ENCODE measurements at regions not wholly inside any gene's neighbourhood (a gene's known extent, or its start where the extent isn't known, plus 50 kb on each side); places are given as distances from the start of the nearest gene placed in this dataset.

DNA sequence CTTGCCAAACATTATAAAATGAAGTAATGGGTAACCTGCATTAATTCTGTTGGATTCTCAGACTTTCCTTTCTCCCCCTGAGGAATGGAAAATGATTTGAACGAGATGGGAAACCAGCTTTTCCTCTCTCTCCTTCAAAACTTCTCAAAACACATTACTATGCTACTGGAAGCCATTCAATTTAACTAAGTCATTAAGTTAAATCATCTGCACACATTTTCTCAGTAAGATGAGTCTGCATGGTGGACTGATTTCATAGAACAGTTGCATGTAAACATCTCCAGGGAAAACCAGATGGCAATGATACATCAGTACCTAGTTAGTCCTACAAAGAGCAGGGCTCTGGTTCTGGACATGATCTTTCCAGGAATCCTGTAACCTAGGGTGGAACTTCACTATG is 59.9 kb downstream of the BMP4 start:
- H3K27ac Mint-ChIP-seq: no peak overlapping the region
- DNase-seq: no peak
- H3K9me3 Mint-ChIP-seq: no peaks in the 10 kb centered on the region
- intact Hi-C loops (cut with micrococcal nuclease): no loop called here
- H3K36me3 Mint-ChIP-seq (ENCODE audit: low read depth): no peaks in the 10 kb centered on the region
- peaks cover 4% of the 10 kb centered on the region for H3K4me1 Mint-ChIP-seq
- H3K27me3 Mint-ChIP-seq: peaks cover 2% of the 10 kb centered on the region
- no peak overlapping the region for H3K4me3 Mint-ChIP-seq

DNA sequence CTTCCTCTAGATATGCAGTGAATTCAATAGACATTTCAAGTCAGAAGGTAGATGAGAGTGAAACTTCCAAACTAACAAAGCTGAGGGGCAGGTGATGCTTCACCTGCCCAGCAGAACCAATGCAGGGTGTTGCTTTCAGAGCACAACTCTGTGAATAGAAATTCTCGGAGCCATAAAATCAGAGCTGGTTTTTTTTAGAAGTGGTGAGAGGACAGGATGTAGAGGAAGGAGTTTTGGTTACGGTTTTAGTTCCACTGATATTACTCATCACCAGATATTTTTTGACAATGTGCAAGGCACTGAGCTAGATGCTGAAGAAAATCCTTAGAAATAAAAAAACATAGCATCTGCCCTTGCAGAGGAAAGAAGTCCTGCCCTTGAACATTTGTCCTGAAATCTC is 62.2 kb downstream of the BMP4 start:
- H3K27me3 Mint-ChIP-seq: peaks cover 5% of the 10 kb centered on the region
- intact Hi-C loops (cut with micrococcal nuclease): no loop called here
- H3K36me3 Mint-ChIP-seq (ENCODE audit: low read depth): no peaks in the 10 kb centered on the region
- DNase-seq: no peak
- H3K27ac Mint-ChIP-seq: no peak overlapping the region
- peaks cover 4% of the 10 kb centered on the region for H3K4me1 Mint-ChIP-seq
- no peak overlapping the region for H3K4me3 Mint-ChIP-seq
- no peaks in the 10 kb centered on the region for H3K9me3 Mint-ChIP-seq

DNA sequence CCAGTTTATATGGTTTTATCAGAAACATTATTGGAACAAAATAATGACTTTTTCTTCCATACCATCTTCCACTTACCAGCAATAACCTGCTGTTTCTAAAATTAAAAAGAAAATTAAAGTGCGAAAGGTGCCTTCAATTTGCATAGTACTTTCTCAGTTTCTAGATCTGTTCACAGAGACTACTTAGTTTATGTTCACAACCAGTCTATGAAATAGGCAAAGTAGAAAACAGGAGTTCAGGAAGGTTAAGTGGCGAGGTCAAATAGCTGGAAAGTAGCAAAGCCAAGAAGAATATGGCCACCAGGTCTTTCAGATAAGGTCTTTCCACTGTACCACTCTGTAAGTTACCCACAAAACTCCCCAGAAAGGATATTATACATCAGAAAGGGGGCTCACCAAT is 63.3 kb downstream of the BMP4 start:
- H3K36me3 Mint-ChIP-seq (ENCODE audit: low read depth): no peaks in the 10 kb centered on the region
- no peak overlapping the region for H3K4me3 Mint-ChIP-seq
- peaks cover 4% of the 10 kb centered on the region for H3K4me1 Mint-ChIP-seq
- H3K9me3 Mint-ChIP-seq: no peaks in the 10 kb centered on the region
- no peak for DNase-seq
- intact Hi-C loops (cut with micrococcal nuclease): no loop called here
- peaks cover 5% of the 10 kb centered on the region for H3K27me3 Mint-ChIP-seq
- H3K27ac Mint-ChIP-seq: no peak overlapping the region

DNA sequence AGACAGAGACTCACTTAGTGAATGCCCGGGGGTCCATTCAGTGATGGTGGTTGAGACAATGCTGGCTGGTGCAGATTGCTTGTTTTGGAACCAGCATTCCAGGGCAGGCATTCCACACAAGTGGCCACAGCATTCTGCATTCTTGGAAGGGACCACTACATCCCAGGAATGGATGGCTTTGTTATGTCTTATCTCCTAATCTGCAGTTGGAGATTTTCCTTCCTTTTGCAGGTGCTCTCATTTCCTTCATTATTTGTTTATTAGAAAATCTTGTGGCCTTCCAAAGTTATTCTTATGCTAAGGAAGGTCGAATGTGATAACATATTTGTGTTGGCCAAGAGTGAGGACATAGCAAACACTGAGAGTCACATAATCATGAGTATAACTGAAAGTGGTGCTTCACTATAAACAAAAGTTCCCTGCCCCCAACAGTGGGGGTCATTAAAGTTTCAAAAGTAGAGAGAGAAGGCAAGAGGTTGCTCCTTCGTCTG is 66.0 kb downstream of the BMP4 start:
- Mint-ChIP-seq H3K9me3 (no peaks in the 10 kb centered on the region), H3K27ac (no peak overlapping the region), H3K27me3 (peaks cover 5% of the 10 kb centered on the region), H3K36me3 (ENCODE audit: low read depth) (no peaks in the 10 kb centered on the region), H3K4me1 (peaks cover 4% of the 10 kb centered on the region), H3K4me3 (no peak overlapping the region)
- intact Hi-C loops (cut with micrococcal nuclease): no loop called here
- DNase-seq: no peak

DNA sequence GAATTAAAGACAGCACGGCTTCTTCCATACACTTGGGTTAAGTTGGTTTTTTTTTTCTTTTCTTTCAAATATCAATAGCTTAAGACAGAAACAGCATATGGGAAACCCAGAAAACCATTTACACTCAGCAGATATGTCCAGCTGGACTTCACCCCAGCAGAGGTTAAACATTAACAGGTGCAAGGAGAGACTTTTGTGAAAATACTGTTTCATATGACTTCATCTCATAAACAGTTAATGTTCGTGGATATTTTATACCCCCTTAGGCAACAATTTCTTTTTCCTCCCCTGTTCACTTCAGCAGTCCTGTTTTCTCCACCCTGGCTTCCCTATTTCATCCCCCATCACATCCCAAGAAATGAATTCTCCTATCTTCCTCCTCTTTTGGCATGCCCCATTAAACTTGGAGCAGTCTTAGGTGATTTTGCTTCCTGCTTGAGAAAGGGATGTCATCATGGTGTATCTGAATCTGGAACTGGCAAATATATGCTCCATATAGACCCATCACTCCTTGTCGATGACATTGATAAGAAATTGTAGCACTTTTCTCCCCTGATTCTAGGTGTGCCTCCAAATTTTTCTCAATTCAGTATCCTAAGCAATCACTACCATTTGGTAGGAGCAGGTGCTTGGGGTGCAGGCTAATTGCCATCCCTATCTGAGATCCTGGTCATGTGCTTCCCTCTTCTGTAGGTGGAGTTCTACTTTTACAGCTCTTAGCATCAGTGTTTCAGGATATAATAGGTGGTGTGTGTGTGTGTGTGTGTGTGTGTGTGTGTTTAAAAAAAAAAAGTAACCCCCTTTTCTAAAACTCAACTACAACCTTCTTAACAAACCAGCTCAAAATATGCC is 67.9 kb downstream of the BMP4 start:
- intact Hi-C loops (cut with micrococcal nuclease): no loop called here
- H3K36me3 Mint-ChIP-seq (ENCODE audit: low read depth): no peaks in the 10 kb centered on the region
- no peaks in the 10 kb centered on the region for H3K4me1 Mint-ChIP-seq
- no peak overlapping the region for H3K27ac Mint-ChIP-seq
- no peak overlapping the region for H3K4me3 Mint-ChIP-seq
- DNase-seq: no peak
- H3K27me3 Mint-ChIP-seq: peaks cover 5% of the 10 kb centered on the region
- no peaks in the 10 kb centered on the region for H3K9me3 Mint-ChIP-seq

DNA sequence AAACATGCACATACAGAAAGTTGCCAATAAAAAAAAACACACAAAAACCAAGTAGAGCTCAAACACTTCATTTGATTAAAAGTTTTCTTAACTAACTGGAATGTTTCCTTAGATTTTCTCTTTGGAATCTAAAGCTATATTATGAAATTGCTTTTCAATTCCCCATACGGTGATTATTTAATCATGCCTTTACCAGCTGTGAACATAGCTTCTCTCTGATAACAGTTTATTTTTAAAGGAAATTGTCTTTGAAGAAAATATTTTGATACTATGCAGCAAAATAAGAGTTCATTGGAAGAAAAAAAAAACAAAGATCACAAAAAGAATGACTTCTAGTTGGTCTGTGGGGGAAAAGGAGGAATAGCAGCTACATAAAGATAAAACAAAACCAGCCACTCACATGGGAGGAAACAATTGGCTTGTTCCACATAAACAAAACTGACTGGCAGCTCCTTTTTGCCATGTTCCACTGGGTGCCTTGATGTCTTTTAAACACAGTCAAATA is 71.4 kb downstream of the BMP4 start:
- Mint-ChIP-seq H3K27me3 (peaks cover 3% of the 10 kb centered on the region), H3K4me1 (no peaks in the 10 kb centered on the region), H3K9me3 (no peaks in the 10 kb centered on the region), H3K36me3 (ENCODE audit: low read depth) (no peaks in the 10 kb centered on the region), H3K27ac (no peak overlapping the region), H3K4me3 (no peak overlapping the region)
- DNase-seq: no peak
- intact Hi-C loops (cut with micrococcal nuclease): no loop called here

DNA sequence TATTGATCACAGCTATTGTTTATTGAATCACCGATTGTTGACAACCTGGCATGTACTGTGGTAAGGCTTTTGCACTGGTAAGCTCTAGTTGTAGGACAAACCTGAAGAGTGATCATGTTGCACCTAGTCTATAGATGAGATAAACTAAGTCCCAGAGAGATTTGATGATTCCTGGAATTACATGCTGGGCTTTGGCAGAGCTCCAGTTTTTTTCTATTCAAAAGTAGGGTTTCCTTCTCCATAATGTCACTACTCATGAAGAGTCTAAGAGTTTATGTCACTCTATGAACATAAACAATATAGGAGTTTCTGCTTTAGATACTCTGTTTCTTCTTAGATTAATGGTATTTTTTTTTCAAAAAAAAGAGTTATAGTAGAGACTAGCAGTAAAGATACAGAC is 72.0 kb downstream of the BMP4 start:
- Mint-ChIP-seq H3K4me1 (no peaks in the 10 kb centered on the region), H3K36me3 (ENCODE audit: low read depth) (no peaks in the 10 kb centered on the region)

DNA sequence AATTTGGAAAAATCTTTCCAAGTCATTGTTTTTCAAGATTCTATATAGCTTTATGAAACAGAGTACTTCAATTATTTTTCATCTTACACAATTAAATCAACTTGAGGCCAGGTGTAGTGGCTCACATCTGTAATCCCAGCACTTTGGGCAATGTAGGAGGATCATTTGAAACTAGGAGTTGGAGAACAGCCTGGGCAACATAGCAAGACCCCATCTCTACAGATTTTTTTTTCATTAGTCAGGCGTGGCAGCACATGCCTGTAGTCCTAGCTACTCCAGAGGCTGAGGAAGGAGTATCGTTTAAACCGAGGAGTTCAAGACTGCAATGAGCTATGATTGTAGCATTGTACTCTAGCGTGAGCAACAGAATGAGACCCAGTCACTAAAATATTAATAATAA is 72.9 kb downstream of the BMP4 start:
- Mint-ChIP-seq H3K27me3 (no peaks in the 10 kb centered on the region), H3K4me1 (no peaks in the 10 kb centered on the region), H3K4me3 (no peak overlapping the region), H3K9me3 (no peaks in the 10 kb centered on the region), H3K27ac (no peak overlapping the region), H3K36me3 (ENCODE audit: low read depth) (no peaks in the 10 kb centered on the region)
- no peak for DNase-seq
- intact Hi-C loops (cut with micrococcal nuclease): no loop called here

More for the DNA sequence above, 72.0 kb downstream of the BMP4 start:
- no peak for DNase-seq
- intact Hi-C loops (cut with micrococcal nuclease): no loop called here
- H3K9me3 Mint-ChIP-seq: no peaks in the 10 kb centered on the region
- H3K27me3 Mint-ChIP-seq: peaks cover under 1% of the 10 kb centered on the region
- H3K4me3 Mint-ChIP-seq: no peak overlapping the region
- H3K27ac Mint-ChIP-seq: no peak overlapping the region

DNA sequence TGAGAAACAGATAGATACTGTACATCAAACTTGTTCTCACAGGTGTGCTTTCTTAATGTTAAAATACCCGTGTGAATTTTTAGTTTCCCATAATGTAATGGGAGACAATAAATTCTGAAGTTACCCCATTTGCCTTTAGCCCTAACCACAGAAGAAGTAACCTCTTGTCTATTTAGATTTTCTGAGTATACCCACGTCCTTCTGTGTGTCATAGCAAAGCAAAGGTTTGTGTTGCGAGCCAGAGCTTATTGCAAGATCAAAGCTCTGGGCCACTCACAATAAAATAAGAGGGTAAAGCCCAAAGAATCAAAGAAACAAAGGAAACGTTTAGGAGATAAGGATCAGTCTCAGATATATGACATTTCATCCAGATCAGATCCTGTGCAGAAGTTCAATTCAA is 73.9 kb downstream of the BMP4 start:
- Mint-ChIP-seq H3K27me3 (no peaks in the 10 kb centered on the region), H3K27ac (no peak overlapping the region), H3K36me3 (ENCODE audit: low read depth) (no peaks in the 10 kb centered on the region), H3K4me3 (no peak overlapping the region), H3K4me1 (no peaks in the 10 kb centered on the region), H3K9me3 (no peaks in the 10 kb centered on the region)
- no peak for DNase-seq
- intact Hi-C loops (cut with micrococcal nuclease): no loop called here

DNA sequence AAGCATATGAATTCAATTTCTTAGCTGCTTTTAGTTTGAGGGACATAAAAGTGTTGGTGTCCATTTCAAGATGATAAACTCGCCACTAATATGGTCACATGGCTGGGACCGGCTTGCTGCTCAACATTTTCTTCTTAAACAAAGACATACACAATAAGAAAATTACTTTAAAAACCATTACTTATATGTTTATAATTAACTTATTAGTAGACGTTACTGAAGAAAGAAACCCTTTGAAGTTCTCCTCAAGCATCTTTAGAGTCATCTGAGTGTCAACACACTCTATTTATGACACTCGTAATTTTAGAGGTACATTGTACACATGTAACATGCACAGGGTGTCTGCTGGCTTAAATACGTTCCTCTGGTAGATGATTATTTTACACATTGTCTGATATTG is 74.7 kb downstream of the BMP4 start:
- H3K4me3 Mint-ChIP-seq: no peak overlapping the region
- no peaks in the 10 kb centered on the region for H3K36me3 Mint-ChIP-seq (ENCODE audit: low read depth)
- no peak overlapping the region for H3K27ac Mint-ChIP-seq
- DNase-seq: no peak
- intact Hi-C loops (cut with micrococcal nuclease): no loop called here
- H3K9me3 Mint-ChIP-seq: no peaks in the 10 kb centered on the region
- no peaks in the 10 kb centered on the region for H3K4me1 Mint-ChIP-seq
- H3K27me3 Mint-ChIP-seq: no peaks in the 10 kb centered on the region

DNA sequence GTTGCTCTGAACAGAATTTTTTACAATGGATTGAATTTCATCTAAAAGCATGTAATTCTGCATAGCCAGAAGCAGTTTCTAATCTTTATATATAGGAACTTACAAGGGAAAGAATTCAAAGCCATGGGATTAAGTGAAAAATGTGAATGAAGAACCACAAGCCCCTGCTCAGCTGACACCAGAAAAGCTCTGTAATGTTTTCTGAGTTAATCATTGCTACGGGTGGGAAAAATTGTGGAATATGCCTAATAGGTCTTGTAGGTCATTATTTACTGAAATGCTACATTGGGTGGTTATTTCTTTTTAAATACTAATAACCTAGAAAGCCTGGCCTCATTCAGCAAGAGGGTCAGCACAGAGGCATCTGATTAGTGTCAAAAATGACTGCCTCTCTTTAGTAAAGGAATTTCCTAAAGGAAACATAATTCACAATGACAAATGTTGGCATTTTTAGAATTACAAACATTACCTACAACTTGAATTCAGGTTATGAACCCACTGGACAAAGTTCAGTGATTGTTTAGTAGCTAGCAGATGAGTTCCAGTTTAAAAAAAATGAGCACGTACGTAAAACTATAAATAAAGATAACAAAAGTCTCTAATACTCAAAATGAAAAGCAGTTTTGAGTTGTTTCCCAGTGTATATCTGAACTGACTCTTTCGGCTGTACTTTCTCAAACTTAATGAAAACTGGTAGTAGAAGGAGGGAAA is 75.3 kb downstream of the BMP4 start:
- Mint-ChIP-seq H3K27ac (no peak overlapping the region), H3K27me3 (no peaks in the 10 kb centered on the region), H3K4me1 (no peaks in the 10 kb centered on the region), H3K36me3 (ENCODE audit: low read depth) (no peaks in the 10 kb centered on the region), H3K9me3 (no peaks in the 10 kb centered on the region), H3K4me3 (no peak overlapping the region)
- DNase-seq: no peak
- intact Hi-C loops (cut with micrococcal nuclease): no loop called here

DNA sequence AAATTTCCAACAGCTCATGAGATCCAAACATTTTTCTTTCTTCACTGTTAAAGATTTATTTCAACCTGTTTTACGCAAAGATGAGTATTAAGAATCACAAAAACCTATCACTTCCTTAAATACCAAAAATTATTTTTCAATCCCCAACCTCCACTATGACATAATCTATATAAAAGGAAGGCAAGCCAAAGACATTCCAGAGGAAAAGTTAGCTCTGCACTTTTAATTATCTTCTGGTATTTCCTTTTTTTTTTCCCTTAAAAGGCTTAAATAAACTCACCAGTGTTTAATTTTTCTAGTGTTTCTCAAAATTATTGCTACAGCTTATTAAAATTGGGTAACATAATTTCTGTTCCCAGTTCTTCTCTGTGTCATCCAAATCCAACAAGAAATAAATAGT is 75.9 kb downstream of the BMP4 start:
- no peaks in the 10 kb centered on the region for H3K9me3 Mint-ChIP-seq
- no peaks in the 10 kb centered on the region for H3K36me3 Mint-ChIP-seq (ENCODE audit: low read depth)
- H3K4me1 Mint-ChIP-seq: no peaks in the 10 kb centered on the region
- no peak for DNase-seq
- no peak overlapping the region for H3K4me3 Mint-ChIP-seq
- H3K27ac Mint-ChIP-seq: no peak overlapping the region
- no peaks in the 10 kb centered on the region for H3K27me3 Mint-ChIP-seq
- intact Hi-C loops (cut with micrococcal nuclease): no loop called here

DNA sequence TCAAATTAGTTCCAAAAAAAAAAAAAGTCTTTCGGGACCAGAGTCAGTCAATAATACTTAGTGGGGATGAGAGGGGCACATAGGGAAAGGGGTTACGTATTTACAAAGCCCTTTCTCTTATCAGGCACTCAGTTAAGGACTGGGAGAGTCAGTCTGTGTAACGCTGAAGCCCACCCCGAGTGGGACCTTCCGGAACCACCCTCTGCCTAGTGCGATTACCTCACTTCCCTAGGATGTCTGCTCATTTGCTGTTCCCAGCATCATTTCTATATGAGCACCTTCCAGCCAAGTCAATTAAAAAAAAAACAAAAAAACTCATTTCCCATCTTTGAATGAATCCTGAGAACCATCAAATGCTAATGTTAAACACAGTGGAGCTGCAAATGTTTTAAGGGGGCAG is 76.9 kb downstream of the BMP4 start:
- Mint-ChIP-seq H3K27ac (no peak overlapping the region), H3K27me3 (no peaks in the 10 kb centered on the region), H3K4me3 (no peak overlapping the region), H3K9me3 (no peaks in the 10 kb centered on the region), H3K36me3 (ENCODE audit: low read depth) (no peaks in the 10 kb centered on the region), H3K4me1 (no peaks in the 10 kb centered on the region)
- no peak for DNase-seq
- intact Hi-C loops (cut with micrococcal nuclease): no loop called here

DNA sequence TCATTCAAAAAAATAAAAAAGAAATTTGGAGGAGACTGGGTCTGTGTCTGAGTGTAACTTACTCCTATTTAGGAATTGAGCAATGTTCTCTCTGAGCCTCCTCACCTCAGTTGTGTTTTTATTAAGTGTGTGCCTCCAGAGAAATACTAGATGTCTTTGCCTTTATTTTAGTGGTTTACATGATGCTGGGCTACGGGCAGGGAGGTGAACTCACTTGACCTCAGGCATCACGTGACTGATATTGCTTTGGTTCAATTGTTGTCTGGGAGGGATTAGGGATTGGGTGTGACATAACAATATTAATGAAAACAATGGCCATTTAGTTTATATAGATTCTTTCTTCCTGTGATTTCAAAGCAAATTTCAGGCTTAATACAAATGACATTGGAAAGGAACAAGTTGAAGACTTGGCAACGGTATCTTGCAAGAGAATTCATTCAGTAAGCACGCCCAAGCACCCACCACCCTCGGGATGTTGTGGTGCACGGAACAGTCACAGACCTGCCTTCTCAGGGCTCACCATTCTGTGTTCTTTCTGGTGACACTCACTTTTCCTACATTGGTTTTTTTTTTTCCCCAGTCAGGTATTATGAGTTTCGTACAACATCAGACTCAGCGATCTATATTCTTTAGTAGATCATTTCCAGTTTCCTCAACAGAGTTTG is 77.5 kb downstream of the BMP4 start:
- H3K27me3 Mint-ChIP-seq: no peaks in the 10 kb centered on the region
- H3K4me3 Mint-ChIP-seq: no peak overlapping the region
- intact Hi-C loops (cut with micrococcal nuclease): no loop called here
- DNase-seq: no peak
- no peaks in the 10 kb centered on the region for H3K36me3 Mint-ChIP-seq (ENCODE audit: low read depth)
- no peak overlapping the region for H3K27ac Mint-ChIP-seq
- H3K4me1 Mint-ChIP-seq: no peaks in the 10 kb centered on the region
- no peaks in the 10 kb centered on the region for H3K9me3 Mint-ChIP-seq
